NCI-H2107 treated with DMSO at 0.1 percent for 48 hours (cell line): ENCODE measurements at regions not wholly inside any gene's neighbourhood (a gene's known extent, or its start where the extent isn't known, plus 50 kb on each side); places are given as distances from the start of the nearest gene placed in this dataset.
A peak's percentile ranks its signal among the peaks of the same experiment; 100 is the strongest.
"Not testable (repeated sequence)": the region's sequence is repeated elsewhere in the genome, so short reads cannot be mapped to it uniquely, and the experiment has no call there.

Experiments used
- DNase-seq: peaks from one replicate; lab custom pipeline; 2025; ENCODE audit not compliant: unreplicated experiment; lab: John Stamatoyannopoulos, UW

- DNase-seq, result no peak
Observed at GRCh38 chr5:124796495-124796894, 50.1 kb upstream of the ZNF608 start.

DNA sequence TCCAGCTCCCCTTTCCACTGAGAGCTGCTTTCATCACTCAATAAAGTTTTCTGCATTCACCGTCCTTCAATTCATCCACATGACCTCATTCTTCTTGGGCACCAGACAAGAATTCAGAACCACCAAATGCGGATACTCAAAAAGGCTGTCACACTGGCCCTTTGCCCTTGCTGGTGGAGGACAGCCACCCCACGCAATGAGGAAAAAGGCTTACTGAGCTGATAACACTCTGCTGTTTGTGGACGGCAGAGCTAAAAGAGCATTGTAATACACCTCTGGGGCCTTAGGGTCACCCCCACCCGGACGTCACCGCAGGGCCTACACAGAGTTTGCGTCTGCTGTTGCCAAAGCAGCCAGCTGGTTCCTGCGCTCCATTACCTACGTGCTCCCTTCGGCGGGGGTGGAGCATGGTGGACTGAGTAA, 51.2 kb upstream of the ZNF608 start:
- DNase-seq, result no peak

DNA sequence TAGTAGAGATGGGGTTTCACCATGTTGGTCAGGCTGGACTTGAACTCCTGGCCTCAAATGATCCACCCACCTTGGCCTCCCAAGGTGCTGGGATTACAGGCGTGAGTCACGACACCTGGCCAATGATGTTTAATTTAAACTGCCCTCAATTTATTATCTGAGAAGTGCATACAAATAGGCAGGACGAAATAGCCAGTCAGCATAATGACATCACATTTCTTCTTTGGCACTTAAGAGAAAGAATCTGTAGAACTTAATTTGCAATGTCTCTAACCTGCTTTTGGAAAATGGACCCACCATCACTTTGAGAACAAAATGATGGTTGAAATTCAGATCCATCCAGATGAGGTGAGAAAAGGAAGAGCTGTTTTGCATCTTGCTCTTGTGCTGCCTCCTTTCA, 52.5 kb upstream of the ZNF608 start:
- DNase-seq, result no peak

- no peak for DNase-seq
Observed at GRCh38 chr5:124801551-124801950, 55.1 kb upstream of the ZNF608 start.

DNA sequence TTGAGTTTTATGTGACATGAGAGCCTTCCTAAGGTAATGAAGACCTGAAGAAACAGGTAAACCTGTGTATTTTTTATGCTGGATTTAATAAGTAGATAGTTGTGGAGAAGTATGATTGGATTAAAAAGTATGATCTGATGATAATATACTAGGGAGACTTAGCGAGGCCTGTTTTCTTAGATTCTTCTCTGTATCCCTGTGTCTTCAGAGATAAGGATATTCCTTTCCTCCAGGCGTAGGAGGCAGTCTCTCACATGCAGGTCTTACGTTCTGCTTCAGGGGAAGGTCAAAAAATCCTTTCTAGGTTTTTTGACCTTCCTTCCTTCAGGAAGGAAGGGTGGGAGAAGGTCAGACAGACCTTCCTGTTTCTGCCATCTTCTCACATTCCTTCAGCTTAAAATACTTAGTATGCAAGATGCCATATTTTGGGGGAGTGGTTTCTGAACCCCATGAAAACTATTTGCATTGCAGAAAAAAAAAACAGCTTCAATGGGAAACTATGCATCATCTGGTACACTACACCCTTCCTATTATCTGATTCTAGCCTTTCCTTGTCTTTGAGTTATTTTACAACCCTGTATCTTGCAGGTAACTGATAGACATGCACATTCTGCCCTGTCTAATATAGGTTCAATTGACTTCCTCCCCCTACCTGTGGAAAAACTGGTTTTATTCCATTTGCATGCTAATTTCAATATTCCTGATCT, 57.3 kb upstream of the ZNF608 start:
- no peak for DNase-seq

- DNase-seq, result no peak
Observed at GRCh38 chr5:124806026-124806372, 59.6 kb upstream of the ZNF608 start.

GRCh38 chr5:124806373-124807077, 60.1 kb upstream of the ZNF608 start:
- peak; percentile 80 for DNase-seq

DNA sequence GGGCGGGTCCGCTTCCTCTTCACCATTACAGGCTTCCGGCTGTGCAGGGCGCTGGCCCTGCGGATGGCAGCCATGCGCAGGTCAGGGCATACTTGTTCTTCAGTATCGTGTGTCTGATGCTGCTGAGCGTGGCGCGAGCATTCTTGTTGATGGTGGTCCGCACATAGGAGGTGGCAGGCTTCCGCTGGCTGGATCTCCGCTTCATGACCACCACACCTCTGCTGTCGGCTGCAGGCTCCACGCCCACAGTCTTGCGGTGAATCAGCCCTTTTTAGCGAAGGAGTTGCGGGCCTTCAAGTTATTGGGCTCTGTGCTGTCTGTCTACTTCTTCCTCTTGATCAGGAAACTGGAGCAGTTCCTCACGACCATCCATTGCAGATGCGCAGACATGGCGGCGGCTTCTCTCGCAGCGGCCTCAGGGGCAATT, 62.4 kb upstream of the ZNF608 start:
- no peak for DNase-seq

GRCh38 chr5:124810396-124811006, 64.1 kb upstream of the ZNF608 start:
- no peak for DNase-seq

- DNase-seq, result no peak
Observed at GRCh38 chr5:124812771-124813358, 66.4 kb upstream of the ZNF608 start.

DNA sequence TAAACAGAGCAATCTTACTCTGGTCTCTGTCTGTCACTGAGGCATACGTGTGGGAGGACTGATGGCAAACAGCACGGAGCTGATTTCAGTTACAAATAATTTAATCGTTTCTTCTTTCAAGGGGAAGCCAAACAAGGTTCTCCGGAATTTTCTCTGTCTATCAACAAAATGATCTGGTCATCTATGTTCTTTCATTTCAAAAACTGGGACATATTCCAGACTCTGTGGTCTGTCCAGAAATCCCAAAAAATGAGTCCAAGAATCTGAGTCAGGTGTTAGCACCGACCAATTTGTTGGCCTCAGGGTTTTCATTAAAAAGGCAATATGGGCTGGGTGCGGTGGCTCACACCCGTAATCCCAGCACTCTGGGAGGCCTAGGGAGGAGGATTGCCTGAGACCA, 69.9 kb upstream of the ZNF608 start:
- no peak for DNase-seq

- no peak for DNase-seq
Observed at GRCh38 chr5:124819201-124819600, 72.8 kb upstream of the ZNF608 start.

- DNase-seq, result no peak
Observed at GRCh38 chr5:124822647-124823046, 76.2 kb upstream of the ZNF608 start.

GRCh38 chr5:124823380-124823779, 76.9 kb upstream of the ZNF608 start:
- DNase-seq, result no peak

- DNase-seq, result peak; percentile 15
Observed at GRCh38 chr5:124824637-124825158, 78.3 kb upstream of the ZNF608 start.

GRCh38 chr5:124825250-124825982, 79.0 kb upstream of the ZNF608 start:
- DNase-seq, result no peak

DNA sequence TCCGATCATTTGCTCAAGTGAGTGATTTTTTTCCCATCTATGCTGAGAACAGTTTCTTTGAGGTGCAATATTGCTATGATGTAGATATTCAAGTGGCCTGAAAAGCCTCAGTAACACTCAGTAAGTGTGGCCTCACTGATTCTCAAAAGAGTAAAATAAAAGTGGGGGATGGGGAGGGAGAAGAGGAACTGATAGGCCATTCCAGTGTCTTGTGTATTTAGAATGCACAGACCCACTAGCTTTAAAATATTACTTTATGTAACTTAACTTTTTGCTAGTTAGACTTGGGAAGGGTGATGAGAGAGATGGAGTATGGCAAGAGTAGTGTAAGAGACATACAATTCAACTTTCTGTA, 79.5 kb upstream of the ZNF608 start:
- DNase-seq, result no peak

GRCh38 chr5:124828731-124829234, 82.3 kb upstream of the ZNF608 start:
- DNase-seq, result no peak

GRCh38 chr5:124831687-124832240, 85.3 kb upstream of the ZNF608 start:
- DNase-seq, result no peak

DNA sequence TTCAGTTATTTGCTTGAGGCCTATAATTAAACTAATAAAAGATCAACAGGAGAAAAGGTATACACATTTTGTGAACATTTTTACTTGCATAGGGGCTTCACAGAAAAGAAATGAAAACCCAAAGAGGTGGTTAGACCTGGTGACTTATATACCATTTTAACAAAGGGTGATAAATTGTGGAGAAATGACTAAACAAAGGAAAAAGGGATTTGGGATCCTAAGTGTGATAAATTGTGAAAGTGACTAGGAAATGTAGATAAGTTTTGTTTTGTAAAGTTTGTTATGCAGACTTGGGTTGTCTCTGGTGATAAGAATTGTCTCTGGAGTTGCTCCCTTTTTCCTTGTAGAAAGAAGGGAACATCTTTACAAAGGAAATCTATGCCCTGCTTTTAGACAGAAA, 86.1 kb upstream of the ZNF608 start:
- no peak for DNase-seq

GRCh38 chr5:124836314-124836713, 89.9 kb upstream of the ZNF608 start:
- DNase-seq, result not testable (repeated sequence)
